GM21786 (cell line): ENCODE measurements at regions not wholly inside any gene's neighbourhood (a gene's known extent, or its start where the extent isn't known, plus 50 kb on each side); places are given as distances from the start of the nearest gene placed in this dataset.

Experiments
- ATAC-seq: cut with Tn5 transposase; IDR thresholded peaks from one replicate; pipeline ENCODE4 v1.9.1; 2021; ENCODE audit not compliant: unreplicated experiment

DNA sequence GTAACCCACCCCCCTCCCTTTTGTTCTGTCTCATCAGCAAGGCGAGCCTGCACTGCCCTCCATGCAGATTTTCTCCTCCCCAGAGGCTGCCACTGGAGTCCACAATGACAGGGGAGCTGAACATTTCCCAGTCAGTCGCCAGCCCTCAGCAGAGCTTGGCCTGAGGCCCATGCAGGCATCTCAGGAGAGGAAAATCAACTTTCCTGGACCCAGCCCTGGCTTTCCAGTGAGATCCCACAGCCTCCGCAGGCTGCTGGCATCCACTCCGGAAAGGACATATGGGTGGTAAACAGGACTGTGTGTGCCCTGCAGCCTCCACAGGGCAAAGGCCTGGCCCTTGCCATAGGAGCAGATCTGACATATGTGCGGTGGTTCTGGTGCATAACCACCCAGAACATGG is 253.8 kb downstream of the TNS1 start:
- ATAC-seq, result no peak

GRCh38 chr2:217746808-217747207 is 256.0 kb downstream of the TNS1 start:
- no peak for ATAC-seq

DNA sequence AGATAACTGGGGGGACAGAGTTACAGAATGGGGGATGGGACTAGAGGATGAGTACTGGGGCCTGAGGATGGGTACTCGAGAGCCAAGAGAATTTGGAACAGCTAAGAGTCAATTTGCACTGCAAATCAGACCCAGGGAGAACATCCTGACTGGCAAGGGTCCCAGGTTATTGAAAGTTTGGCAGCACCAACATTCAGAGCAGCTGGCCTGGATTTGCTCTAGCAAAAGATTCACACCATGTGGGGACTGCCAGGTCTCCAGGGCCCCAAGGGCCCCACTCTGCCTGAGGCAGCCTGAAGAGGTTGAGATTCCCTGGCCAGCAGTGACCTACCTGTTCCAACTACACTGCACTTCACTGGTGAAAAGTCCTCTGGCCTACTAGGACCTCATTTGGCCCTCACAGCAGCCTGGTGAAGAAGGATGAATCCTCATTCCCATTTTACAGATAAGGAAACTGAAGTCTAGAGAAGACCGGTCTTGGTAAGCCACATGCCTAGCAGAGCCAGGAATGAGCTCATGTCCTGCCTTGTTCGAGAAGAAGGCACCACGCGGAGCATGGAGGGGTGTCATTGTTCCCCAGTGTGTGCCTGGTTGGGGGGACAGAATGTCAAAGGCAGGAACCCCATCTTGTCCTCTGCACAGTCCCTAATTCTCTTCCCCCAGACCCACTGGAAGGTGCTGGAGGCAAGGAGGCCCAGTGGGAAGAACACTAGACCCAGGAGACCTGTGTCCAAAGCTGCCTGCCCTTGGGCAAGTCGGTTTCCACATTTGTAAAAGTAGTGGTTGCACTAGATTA is 258.6 kb downstream of the TNS1 start:
- no peak for ATAC-seq

DNA sequence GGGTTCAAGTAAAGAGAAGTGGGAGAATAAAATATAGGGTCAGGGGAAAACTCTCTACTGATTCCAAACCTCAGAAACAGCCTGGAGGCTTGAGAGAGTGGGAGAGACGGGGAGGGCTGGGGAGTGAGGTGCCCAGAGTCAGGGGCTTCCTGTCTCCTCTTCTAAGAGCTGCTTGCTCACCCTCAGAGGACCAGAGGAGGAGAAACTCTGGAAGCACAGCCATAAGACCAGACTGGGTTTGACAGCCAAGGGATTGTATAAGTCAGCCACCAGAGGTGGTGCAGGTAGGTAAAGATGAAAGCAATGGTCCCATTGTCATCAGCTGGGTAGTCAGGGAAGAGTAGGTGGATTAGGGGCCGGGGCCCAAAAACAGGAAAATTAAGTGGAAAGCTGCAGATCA is 259.4 kb downstream of the TNS1 start:
- ATAC-seq, result no peak

GRCh38 chr2:217742841-217743240 is 260.0 kb downstream of the TNS1 start:
- no peak for ATAC-seq

GRCh38 chr2:217742276-217742675 is 260.5 kb downstream of the TNS1 start:
- ATAC-seq, result no peak

DNA sequence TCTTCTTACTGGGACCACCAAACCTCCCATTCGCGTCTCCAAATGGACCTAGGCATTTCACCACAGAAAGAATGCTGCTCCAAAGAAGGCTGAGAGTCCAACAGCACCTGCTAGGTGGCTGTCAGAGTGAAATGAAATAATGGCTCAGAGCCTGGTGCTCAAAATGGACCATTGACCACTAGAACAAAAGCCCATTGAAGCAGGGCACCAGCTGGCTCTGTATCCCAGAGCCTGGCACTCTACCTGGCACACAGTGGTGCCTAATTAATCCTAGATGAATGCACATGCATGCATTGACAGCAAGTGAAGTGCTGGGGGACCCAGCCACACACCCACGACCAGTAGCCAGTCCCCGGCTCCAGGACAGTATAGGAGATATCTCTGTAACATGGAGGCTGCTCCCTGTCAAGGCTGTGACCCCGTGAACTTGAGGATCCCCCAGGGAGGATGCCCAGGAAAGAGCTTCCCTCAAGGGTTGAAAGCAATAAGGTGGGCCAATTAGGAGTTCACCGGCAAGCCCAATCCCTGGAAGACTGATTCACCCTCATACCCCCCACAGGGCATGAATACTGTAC is 261.3 kb downstream of the TNS1 start:
- no peak for ATAC-seq

GRCh38 chr2:217740756-217741155 is 262.0 kb downstream of the TNS1 start:
- no peak for ATAC-seq

- ATAC-seq, result no peak
Observed at GRCh38 chr2:217740178-217740577, 262.6 kb downstream of the TNS1 start.

DNA sequence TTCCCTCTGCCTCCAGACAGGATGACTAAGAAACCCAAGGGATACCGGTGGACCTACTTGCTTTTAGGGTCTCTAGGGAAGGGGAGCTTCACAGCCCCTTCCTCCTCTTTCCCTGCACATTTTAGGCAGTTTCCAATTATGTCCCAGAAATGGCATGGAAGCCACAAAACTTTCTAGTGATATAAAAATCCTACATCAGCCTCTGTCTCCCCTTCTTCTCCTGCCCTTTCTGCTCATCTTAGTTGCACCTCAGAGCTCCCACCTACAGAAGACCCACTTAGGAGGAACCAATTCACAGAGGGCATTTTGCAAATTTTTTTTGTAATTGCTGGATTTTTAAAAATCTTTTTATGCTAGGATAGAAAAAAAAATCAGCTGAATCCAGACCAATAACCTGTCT is 263.1 kb downstream of the TNS1 start:
- no peak for ATAC-seq

- no peak for ATAC-seq
Observed at GRCh38 chr2:217738061-217738460, 264.7 kb downstream of the TNS1 start.

GRCh38 chr2:217736776-217737550 is 265.8 kb downstream of the TNS1 start:
- no peak for ATAC-seq

DNA sequence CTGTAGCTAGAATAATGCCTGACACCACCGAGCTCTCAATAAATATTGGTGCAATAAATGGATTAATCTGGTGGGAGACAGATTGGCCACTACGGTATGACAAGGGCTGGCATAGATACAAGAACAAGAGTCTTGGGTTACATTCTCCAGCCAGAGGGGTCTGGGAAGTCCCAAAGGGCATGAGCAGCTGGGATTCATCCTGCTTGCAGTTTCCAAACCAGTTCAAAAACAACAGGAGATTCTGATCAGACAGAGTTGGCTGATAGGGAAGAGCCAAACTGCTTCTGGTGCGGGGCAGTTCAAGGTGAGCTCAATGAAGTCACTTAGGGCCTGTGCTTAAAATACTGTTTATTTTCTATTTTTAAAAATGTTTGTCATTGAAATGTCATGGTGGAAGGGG is 266.9 kb downstream of the TNS1 start:
- ATAC-seq, result no peak

GRCh38 chr2:217735034-217735433 is 267.8 kb downstream of the TNS1 start:
- ATAC-seq, result no peak

DNA sequence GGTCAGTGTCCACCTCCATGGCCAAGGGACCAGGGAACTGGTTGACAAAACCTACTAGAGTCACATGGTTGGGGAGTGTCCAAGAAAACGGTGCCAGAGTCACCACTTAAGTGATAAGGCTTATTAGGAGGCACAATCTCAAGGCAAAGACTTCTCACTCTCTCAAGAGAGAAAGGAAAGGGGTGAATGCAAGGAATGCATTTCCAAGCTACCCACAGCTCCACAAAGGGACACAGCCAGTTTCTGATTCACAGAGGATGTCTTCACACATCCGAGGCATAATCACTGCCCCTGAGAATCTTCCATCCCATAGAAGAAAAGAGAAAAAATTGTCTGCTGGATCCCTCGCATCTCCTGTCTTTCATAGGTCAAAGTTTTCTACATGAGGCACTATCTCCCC is 269.3 kb downstream of the TNS1 start:
- ATAC-seq, result no peak

DNA sequence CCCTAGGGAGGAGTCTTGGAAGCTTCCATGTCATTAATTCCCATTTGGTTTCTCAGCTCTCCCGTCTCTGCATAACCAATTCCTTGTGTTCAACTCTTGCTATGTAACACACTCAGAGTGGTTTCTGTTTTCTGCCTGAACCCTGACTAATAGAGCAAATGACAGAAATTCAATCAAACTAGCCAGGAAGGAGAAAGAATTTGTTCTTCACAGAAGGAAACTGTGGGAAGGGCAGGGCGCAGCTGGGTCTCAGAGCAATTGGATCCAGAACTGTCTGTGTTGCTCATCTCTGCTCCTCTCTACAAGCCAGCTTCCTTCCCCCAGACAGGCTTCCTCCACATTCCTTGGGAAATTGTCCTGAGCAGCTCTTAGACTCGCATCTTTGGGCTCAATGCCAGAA is 269.8 kb downstream of the TNS1 start:
- no peak for ATAC-seq

- ATAC-seq, result no peak
Observed at GRCh38 chr2:217731805-217732204, 271.0 kb downstream of the TNS1 start.

DNA sequence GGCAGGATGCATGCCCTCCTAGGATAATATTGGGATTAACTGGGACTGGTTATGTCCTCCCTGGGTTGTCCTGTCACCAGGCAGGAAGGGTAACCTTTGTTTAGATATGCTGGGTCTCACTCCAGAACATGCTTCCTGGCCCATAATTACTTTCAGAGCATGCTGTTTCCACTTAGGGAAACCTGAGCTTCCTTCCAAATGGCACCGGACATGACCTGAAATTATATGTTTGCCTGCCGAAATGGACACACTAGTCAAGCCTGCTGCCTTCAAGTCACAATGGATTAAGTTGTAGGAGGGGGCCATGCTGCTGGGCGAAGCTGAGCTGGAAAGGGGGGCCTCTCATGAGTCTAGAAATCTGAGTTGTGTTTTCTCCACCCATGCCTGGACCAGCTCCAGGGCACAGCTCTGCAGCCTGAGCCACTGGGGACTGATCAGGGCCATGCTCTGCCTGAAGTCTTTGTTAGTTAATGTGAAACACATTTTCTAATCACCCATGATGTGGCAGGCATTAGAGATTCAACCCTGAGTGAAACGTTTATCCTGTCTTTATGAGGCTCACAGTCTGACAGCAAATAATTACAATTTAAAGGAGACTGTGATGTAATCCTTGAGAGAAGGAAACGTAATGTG is 273.3 kb downstream of the TNS1 start:
- ATAC-seq, result no peak

DNA sequence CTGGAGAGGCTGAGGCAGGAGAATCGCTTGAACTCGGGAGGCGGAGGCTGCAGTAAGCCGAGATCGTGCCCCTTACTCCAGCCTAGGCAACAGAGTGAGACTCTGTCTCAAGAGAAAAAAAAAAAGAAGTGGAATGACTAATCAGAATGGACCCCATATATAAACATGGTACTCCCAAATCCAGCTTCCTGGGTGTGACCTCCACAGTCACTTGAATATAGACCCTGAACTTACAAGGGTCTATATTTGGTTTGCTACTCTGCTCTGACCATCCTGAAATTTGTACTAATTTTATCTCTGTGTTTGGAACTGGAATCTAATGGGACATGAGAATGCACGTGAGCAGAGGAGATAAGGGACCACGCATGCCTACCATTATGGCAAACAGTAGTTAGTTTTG is 275.0 kb downstream of the TNS1 start:
- no peak for ATAC-seq

GRCh38 chr2:217725409-217725808 is 277.4 kb downstream of the TNS1 start:
- ATAC-seq, result no peak

GRCh38 chr2:217724471-217724870 is 278.3 kb downstream of the TNS1 start:
- ATAC-seq, result no peak

DNA sequence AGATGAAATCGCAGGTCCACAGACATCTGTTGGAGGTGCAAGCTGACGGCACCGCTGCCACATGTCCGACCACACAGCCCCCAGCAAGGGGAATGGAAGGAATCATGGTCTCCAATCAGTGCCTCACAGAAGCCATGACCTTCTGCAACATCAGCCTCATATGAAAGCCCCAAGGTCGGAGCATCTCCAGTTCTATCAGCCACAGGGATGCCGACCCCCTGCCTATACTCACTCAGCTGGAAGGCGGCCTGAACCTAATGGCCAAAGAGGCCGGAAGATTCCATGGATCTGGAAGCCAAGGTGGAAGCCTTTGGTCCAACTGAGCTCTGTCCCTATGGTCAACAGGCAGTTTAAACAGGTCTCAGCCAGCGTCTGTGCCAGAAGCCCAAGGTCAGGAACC is 278.8 kb downstream of the TNS1 start:
- ATAC-seq, result no peak
